Superior temporal gyrus (tissue), 1 donor: ENCODE measurements at regions not wholly inside any gene's neighbourhood (a gene's known extent, or its start where the extent isn't known, plus 50 kb on each side); places are given as distances from the start of the nearest gene placed in this dataset.

Experiments
- DNase-seq: peaks from one replicate; pipeline ENCODE4 v3.0.0-alpha.2; 2016; ENCODE audit errors: extremely low spot score

DNA sequence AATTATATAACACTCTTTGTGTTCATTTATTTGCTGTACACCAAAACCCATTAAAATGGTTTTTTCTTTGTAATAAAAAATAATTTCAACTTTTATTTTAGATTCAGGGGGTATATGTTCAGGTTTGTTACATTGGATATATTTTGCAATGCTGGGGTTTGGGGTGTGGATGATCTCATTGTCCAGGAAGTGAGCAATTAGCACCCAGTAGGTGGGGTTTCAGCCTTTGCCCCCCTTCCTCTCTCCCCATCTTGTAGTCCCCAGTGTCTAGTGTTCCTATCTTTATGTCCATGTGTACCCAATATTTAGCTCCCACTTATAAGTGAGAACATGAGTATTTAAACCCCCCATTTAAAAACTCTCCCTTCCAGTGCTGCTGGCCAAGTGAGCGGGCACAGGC lies 184.6 kb downstream of the RHOU start:
- no peak for DNase-seq

DNA sequence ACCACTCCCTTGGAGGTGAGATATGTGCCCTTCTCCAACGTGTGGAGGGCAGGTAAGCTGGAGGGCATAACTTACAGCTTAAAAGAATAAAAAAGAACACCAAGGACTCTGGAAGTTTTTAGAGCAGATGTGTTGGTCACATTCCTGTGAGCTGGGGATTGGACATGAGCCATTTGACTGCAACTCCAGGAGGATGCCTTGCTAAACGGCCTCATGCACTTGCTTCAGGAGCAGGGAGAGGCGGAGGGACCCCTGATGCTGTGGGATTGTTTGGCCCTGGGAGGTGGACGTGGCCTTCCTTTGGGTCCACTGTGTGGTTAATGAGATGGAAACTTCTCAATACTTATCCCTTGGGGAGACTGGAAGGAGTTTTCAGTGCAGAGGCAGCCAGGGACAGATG lies 185.6 kb downstream of the RHOU start:
- DNase-seq = no peak

DNA sequence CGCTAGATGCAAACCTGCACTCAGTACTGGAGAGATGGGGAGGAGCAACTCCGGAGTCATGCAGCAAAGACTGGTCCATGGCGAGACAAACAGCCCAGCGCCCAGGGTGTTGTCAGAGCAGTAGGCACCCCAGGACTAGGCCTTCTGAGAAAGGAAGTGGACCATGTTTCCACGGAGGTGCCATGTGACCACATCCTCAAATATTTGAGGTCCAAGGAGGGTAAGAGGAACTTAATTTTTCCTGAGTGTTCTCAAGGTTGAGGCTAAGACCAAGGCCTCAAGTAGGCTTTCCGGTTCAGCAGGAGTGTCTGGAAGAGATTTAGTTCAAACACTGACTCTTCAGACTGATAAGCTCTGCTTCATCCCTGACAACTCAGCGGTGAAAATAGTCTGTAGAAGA lies 186.2 kb downstream of the RHOU start:
- DNase-seq = no peak

DNA sequence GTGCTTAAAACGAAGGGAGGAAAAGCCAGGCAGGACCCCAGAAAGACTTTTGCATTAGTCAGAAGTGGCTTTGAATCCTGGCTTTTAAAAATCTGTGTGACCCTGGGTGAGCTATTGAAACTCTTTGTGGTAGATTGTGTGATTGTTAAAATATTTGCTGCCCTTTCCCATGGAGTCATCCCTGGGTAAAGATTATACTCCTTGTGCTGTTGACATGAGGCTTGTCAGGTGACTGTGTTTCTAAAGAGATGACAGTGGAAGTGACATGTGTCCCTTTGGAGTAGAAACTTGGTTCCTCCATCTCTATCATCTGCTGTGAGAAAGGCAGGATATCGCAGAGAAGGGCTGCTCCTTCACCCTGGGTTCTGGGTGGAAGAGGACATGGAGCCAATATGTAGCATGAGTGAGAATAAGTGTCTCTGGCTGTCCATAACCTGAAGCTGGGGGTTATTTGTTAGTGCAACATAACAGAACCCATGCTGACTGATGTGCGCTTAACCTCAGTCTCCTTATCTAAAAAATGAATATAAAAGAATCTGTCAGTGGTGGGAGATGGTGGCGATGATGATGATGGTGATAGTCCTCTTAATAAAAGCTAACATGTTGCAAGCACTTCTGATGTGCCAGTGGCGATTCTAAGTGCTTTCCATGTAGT lies 187.6 kb downstream of the RHOU start:
- DNase-seq = no peak

DNA sequence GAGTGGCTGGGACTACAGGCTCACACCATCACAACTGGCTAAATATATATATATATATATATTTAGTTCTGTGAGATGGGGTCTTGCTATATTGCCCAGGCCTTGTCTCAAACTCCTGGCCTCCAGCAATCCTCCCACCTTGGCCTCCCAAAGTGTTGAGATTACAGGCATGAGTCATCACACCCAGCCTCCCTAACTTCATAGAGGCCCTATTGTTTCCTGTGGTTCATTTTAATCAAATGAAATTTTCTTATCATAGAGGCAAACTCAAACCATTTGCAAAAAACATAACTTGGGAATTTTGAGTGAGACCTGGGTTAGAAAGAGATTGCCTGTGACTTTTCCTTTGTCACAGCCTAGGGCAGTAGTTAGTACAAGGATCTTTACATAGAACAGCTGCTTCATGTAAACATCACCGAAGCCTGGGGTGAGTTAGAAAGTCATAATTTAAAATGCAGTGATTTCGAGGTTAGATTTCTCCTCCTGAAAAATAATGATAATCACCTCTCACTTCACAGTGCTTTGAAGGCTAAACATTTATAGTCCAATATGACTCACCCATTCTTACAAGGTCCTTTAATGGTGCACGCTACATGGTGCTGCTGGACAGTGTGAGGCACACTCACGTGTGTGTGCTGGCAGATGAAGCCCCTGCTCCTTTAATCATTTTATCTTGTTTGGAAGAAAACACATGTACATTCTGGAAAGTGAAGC lies 188.9 kb downstream of the RHOU start:
- no peak for DNase-seq

DNA sequence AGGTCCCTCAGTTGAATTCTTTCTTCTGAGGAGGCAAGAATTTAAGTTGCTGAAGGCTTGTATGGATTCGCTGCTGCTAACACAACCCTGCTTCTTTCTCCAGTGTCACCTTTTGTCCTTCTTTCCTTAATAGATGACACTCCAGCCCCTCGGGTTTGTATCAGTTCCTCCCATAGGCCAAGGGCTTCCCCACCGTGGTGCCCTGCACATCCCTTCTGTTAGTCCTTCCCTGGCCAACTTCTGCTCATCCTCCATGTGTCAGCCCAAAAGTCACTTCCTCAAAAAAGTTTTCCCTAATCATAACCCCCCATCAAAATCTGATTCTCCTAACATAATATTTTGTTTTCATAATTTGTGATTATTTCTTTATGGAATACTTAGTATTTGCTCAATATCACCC lies 190.4 kb downstream of the RHOU start:
- DNase-seq = no peak

DNA sequence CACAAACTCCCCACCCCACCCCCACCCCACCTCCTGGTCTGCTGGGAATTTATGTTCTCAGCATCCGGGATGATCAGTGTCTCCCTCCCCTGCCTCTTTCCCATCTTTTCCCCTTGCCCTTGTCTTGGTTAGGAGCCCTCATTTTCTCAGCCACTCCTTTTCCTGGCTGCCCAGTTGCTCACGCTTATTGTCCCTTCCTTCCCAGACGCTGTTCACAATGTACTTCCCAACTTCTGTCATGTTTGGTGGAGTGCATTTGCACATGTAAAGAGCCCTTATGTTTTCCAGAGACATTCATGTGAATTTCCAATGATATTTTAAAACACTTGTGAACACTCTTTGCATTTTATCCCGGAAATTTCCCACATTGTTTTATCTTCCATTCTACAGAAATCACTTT lies 192.1 kb downstream of the RHOU start:
- no peak for DNase-seq

DNA sequence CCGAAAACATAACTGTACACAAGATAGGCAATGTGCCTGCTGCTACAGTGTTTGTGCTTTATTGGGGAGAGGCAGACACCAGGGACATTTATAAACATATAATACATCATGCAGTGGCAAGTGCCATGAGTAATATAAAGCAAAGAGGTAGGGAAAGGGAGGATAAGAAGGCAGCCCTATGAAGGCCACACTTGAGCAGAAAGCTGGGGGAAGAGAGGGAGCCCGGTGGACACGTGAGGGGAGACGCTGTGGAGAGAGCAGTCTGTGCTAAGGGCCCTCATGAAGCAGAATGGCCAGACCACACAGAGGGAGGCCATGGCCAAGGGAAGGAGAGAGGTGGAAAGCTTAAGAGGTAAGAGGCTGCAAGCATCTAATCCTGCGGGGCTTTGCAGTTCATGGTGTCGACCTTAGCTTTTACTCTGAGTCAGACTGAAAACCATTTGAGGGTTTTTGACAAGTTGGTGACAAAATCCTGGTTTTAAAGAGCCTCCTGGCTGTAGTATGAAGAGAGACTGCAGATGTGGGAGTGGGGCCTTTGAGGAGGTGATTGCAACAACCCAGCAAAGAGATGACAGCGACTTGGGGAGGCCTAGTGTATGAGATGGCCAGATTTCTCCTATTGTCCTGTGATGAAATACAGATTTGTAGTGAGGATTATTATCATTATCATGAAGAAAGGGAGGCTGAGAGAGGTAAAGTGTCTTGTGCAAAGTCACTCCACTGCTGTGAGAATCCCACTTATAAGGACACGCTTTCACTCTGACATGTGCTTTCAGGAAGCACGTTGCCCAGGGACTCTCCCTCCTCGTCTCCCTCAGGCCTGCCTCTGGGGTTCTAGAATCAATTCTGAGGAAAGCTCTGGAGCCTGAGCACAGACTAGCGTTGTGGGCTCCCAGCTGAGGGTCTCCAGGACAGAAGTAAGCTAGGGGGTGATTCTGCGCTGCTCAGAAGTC lies 192.9 kb downstream of the RHOU start:
- DNase-seq = no peak

DNA sequence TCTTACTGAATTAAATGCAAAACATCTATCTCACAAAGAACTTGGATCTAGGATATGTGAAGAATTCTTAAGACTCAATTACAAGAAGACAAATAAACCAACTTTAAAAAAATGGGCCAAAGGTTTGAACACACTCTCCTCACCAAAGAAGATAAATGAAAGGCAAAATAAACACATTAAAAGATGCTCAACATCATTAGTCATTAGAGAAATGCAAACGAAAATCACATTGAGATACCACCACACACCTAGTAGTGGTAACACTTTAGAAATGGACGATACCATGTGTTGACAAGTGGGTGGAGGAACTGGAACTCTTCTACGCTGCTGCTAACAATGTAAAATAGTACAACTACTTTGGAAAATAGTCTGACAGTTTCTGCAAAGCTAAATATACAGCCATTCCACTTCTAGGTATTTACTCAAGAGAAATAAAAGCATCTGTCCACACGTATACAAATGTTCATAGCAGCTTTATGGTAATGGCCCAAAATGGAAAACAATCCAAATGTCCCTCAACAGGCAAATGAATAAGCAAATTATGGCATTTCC lies 194.3 kb downstream of the RHOU start:
- no peak for DNase-seq

DNA sequence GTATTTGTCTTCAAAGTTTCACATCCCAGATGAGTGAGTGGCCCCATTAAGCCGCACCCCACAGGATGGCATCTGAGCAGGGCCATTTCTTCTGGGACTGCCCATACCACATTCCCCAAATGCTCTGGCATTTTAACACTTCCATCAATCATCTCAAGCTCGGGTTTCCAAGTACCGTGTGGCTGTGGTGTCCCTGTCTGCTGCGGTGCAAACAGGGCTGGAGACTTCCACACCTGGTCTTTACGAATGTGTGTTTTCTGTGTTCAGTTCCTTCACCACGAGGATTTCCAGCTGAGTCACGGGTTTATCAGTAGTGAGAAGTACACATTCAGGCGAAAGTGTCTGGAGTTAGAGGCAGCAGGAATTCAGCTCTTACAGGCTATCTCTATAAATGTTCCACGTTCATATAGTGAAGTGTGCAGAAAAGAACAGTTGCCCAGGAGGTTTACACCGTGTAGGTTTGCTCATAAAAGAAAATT lies 195.2 kb downstream of the RHOU start:
- no peak for DNase-seq

DNA sequence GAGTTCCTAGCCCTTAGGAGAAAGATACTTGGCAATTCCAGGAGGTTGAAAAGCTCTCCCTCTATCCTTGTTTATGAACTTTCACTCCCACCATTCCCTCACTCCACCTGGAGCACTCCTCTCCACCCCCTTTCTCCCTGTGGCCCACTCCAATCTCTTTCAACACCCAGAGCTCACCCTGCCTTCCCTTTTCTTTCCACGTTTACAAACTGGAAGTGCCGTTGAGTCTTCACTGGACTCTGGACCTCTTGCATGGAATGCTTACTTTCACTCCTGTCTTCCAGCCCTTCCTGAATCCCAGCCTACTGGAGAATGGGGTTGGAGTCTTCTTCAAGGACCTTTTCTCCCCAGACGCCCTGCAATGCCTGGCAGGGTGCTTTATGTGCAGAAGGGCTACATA lies 198.5 kb downstream of the RHOU start:
- no peak for DNase-seq

DNA sequence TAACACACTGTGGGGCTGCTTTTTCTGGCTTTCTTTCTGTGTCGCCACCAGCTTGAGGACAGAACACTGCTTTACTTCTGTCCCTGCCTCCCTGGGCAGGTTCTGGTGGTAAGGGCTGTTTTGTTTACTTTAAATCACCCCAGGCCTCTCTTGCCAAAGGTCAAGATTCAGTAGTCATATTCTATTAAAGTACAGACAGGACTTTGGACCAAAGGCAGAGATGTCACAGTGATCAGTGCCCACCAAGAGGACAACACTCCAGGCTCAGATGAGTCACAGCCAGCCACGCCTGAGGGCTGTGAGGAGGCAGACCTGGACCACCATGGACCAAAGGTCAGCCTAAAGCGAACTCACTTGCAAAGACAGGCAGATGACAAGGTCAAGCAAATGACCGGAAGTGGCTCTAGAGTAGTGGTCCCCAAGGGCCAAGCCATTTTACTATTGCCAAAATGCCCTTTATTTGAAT lies 200.0 kb downstream of the RHOU start:
- no peak for DNase-seq

DNA sequence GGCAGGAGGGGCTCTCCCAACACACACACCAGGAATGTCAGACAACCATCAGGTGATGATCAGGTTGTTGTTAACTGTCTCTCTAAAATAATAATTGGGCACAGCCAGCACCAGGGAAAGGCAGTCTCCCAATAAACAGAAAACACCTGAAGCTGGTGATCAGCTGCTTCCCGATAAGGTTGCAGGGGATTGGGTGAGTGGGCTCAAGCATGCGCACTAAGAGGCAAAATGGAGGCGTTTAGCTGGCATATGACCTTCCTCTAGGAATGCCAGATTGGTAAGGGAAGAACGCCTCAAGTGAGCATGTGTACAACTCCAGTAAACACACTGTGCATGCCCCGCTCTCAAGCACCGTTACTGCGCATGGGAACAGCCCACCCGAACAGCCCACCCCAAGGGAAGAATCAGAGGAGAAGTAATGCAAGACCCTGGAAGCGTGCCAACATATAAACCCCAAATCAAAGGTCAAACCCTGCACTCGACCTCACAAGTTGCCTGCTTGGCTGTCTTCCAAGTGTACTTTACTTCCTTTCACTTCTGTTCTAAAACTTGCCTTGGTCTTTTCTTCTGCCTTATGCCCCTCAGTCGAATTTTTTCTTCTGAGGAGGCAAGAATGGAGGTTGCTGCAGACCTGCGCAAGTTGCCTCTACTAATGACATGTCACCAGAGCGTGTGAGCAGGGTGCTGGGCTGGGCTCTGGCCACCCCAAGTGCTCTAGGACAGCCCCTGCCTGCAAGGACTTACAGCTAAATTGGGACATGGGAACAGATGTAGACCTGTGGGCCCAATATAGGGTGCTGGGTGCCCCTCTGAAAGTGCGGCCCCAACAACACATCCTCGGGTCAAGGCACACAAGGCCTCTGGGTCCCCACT lies 200.8 kb downstream of the RHOU start:
- no peak for DNase-seq

DNA sequence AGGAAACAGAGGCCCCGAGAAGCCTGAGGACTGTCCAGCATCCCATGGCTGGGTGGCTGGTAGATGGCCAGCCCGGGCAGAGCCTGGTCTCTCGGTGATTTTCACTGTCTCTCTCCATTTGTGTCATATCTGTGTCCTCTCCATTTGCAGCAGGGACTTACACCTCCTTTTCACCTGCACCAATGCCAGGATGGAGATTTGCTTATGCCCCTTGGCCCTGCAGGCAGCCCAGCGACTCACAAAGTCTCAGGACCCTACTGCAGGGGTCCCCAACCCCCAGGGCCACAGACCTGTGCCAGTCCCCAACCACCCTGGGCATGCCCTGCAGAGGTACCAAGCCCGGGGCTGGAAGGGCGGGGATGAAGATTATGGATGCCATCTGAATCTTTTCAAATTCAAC lies 201.6 kb downstream of the RHOU start:
- no peak for DNase-seq

DNA sequence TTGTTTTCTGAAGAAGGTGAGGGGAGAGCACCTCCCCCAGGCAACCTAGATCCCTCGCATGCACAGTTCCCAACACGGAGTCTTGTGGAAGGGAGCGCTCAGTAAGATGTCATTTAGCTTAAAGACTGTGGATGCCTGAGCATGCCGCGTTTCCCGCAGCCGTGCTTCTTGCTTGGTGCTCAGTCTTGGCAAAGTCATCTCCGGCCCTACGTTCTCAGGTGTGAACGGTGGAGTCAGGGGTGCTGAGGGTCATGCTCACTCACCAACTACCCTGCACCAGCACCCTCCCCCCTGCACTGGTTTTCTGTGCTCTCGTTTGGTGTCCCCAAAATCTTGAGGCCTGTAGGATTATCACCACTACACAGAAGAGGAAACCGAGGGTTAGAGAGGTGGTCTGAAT lies 202.1 kb downstream of the RHOU start:
- DNase-seq = no peak

DNA sequence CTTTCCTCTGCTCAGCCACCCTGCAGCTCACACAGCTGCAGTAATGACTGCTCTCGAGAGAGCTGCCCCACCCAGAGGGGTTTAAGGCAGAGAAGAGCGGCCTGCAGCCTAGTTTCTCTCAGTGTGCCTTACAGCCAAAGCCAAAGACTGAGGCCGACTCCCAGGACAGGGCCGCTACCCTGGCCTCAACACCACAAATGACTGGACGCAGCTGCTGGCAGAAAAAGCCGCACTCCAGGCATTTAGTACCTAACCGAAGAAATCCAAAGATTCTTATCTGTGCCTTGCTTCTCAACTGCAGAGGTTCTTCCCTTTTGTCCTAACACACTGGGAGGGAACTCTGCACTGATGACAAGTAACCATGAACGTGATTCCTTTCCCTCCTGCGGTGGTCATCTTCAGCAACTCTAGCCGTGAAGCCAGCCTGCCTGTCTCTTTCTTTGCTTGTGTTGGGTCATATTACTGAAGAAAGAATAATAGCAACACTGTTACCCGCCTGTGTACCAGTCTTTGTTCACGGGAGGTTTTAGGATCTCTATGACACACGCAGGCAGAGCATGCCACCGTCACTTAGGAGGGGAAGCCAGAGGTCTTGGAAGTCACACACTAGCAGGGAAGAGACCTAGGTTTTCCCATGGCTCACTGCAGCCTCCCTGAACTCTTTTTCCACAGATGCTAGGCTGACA lies 202.7 kb downstream of the RHOU start:
- DNase-seq = peak; percentile 65

DNA sequence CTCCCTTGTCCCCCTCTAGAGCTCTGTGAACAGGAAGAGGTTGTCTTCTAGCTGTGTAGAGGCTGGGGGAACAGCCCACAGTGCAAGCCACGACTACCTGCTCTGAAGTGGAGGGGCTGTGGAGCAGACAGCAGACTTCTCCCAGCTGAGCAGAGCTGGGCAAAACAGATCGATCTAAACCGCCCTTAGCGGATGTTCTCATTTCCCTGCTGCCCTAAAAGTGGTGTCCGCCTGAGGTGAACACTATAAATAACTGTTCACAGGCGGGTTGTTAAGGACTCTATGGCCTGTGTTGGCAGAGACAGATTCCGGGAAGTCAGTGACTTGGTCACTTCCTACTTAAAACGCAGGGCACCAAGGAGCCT lies 203.2 kb downstream of the RHOU start:
- peak; percentile 34 for DNase-seq

DNA sequence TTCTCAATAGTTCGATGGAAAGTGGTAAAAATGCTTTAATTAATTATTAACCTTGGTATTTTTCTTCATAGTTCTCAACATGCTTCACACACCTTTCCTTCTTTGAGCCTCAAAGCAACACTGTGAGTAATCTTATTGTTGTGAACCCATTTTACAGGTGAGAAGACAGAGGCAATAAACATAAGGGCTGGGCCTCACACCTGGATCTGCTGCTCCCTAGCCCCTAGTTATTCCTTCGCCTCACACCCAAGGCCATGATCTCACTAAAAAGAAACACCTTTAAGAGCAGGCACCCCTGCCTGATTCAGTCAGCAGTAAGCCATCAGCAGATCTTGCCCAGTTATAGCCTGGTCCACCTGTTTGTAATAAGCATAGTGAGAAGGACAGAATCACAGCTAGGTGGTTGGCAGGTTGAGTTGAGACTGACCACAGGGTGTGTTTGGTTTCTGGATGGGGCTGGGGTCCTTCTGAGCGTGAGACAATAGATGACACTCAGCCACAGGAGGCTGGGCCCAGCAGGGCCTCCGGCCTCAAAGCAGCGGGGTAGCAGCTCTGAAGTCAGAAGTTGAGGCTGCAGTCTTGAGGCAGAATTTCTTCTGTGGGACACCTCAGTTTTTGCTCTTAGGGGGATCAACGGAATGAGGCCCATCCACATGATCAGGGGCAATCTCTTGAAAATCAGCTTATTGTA lies 203.9 kb downstream of the RHOU start:
- DNase-seq = no peak

DNA sequence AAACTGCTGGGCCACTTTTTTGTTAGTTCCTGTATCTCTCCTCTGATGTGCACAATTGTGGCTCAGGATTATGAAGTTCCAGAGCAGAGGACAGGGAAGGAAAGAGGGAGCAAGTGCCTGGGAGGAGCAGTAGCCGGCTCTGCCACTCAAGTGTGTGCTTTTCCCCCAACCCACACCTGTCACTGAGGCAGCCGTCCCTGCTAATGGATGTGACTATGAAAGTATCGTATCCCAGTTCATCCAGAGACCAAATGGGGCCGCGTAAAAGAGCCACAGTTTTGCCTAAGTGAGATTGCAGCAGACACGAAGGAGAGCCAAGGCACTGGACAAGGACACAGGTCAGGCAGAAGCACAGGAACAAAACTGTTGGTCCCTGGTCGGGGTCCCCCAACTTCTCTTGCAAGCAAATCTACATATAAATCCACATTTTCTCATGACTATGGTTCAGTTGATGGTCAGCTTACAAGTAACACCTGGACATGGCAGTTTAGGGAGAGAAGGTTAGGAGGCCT lies 204.7 kb downstream of the RHOU start:
- no peak for DNase-seq

DNA sequence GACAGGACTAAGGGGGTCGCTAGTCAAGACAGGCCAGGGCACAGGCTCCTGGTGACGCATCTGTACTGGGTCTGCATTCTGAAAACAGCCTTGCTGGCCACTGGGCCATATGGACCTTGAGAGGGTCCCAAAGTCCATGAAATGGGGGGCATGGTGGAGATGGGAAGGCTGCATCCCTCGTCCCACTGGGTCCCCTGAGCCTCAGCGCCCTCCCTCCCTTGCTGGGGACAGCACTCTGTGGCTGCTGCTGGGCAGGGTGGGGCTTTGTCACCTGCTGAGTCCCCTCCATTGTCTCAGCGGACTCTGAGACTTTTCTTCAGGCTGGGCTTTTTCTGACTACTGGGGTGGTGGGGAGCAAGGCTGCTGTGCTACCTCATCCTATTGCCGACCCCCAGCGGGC lies 205.2 kb downstream of the RHOU start:
- no peak for DNase-seq
